NB4 (cell line): ENCODE measurements at regions not wholly inside any gene's neighbourhood (a gene's known extent, or its start where the extent isn't known, plus 50 kb on each side); places are given as distances from the start of the nearest gene placed in this dataset.

Source experiments
- CTCF ChIP-seq: IDR thresholded peaks from one replicate; pipeline ENCODE4 v1.5.1; 2012; ENCODE audit warnings: low read depth, low read length
- MAX ChIP-seq: IDR thresholded peaks from 2 replicates; pipeline ENCODE4 v1.6.1; 2011; ENCODE audit warnings: low read depth, low read length
- MYC ChIP-seq: IDR thresholded peaks from 2 replicates; pipeline ENCODE4 v1.6.1; 2011; ENCODE audit warnings: low read depth, low read length
- POLR2A ChIP-seq: IDR thresholded peaks from 2 replicates; pipeline ENCODE4 v1.6.1; 2011; ENCODE audit warnings: mild to moderate bottlenecking; ENCODE audit not compliant: insufficient read length; ENCODE audit errors: extremely low read depth

GRCh38 chr4:116018831-116019230, 905.4 kb upstream of the NDST4 start:
- no peak for TF ChIP-seq CTCF
- TF ChIP-seq POLR2A: no peak
- TF ChIP-seq MAX: no peak
- no peak for TF ChIP-seq MYC
